CD4-positive, alpha-beta T cell (primary cell): ENCODE measurements at regions not wholly inside any gene's neighbourhood (a gene's known extent, or its start where the extent isn't known, plus 50 kb on each side); places are given as distances from the start of the nearest gene placed in this dataset.

Experiments
- ATAC-seq: fragments of 200-7000 bp; cut with Tn5 transposase; one replicate; pipeline ENCODE4 v1.10.0; 2022; ENCODE audit warnings: mild to moderate bottlenecking; ENCODE audit not compliant: poor library complexity
- CTCF ChIA-PET: fragments of 350-600 bp; sonication (Branson Sonifier 250); formaldehyde crosslinking; loops from one replicate; lab custom pipeline; 2021; ENCODE audit warnings: antibody characterized with exemption, inconsistent platforms; lab: Charles Lee
- POLR2A ChIA-PET: fragments of 350-600 bp; sonication (Branson Sonifier 250); formaldehyde crosslinking; loops from one replicate; lab custom pipeline; 2021; ENCODE audit warnings: antibody characterized with exemption, inconsistent platforms; lab: Charles Lee
- DNase-seq, 14 experiments: peaks; one replicate each; pipeline ENCODE4 v3.0.0-alpha.2; 2013 to 2020; ENCODE audit warnings: mixed read lengths in 2 of 14
- H3K27ac ChIP-seq, 2 donors: one replicate each; pipeline versions ENCODE4 v1.5.1 to v1.7.0; 2013; ENCODE audit warnings: low read length in 2 of 2, low read depth in 1 of 2, mild to moderate bottlenecking in 1 of 2
- H3K27me3 ChIP-seq, 2 experiments: 1 replicate in 1 of 2; 2 replicates in 1 of 2; pipeline versions ENCODE4 v1.6.1 to v1.7.0; 2013; ENCODE audit warnings: low read length in 2 of 2, control low read depth in 1 of 2, mild to moderate bottlenecking in 1 of 2, moderate library complexity in 1 of 2; ENCODE audit not compliant: insufficient read depth in 2 of 2, control insufficient read depth in 1 of 2
- H3K36me3 ChIP-seq: one replicate; pipeline ENCODE4 v1.6.1; 2013; ENCODE audit warnings: low read length, control low read depth; ENCODE audit not compliant: insufficient read depth
- H3K4me1 ChIP-seq: one replicate; pipeline ENCODE4 v1.6.1; 2013; ENCODE audit warnings: low read length, control low read depth; ENCODE audit not compliant: insufficient read depth
- H3K4me3 ChIP-seq: one replicate; pipeline ENCODE4 v1.5.1; 2013; ENCODE audit warnings: mild to moderate bottlenecking, low read length, moderate library complexity
- H3K9me3 ChIP-seq, 2 experiments: 1 replicate in 1 of 2; 2 replicates in 1 of 2; pipeline versions ENCODE4 v1.6.1 to v1.7.0; 2013; ENCODE audit warnings: low read length in 2 of 2, mild to moderate bottlenecking in 2 of 2, control low read depth in 1 of 2, moderate library complexity in 1 of 2; ENCODE audit not compliant: control insufficient read depth in 1 of 2, insufficient read depth in 1 of 2
- H3K27ac Mint-ChIP-seq: one replicate; pipeline ENCODE4 v1.8.0; 2020; ENCODE audit warnings: mixed read lengths
- H3K27me3 Mint-ChIP-seq: one replicate; pipeline ENCODE4 v1.8.0; 2021; ENCODE audit warnings: mixed read lengths
- H3K36me3 Mint-ChIP-seq: one replicate; pipeline ENCODE4 v1.8.0; 2021; ENCODE audit warnings: low read depth, mixed read lengths
- H3K4me1 Mint-ChIP-seq: one replicate; pipeline ENCODE4 v1.8.0; 2021; ENCODE audit warnings: low read depth, mixed read lengths
- H3K4me3 Mint-ChIP-seq: one replicate; pipeline ENCODE4 v1.8.0; 2020; ENCODE audit warnings: mild to moderate bottlenecking, mixed read lengths
- H3K9me3 Mint-ChIP-seq: one replicate; pipeline ENCODE4 v1.8.0; 2020; ENCODE audit warnings: mixed read lengths
- CTCF ChIP-seq: fragments of 200-600 bp; IDR thresholded peaks from one replicate; pipeline ENCODE4 v1.8.0; 2022; ENCODE audit warnings: antibody characterized with exemption, mild to moderate bottlenecking
- intact Hi-C, 2 experiments: fragments of 100-400 bp; cut with DNase I in 1 of 2; cut with micrococcal nuclease in 1 of 2; formaldehyde crosslinking; loops; one replicate each; pipeline versions ENCODE4 v1.15.1 to v1.9.0; 2023 to 2025; cut with DNase I, micrococcal nuclease

- Histone ChIP-seq H3K9me3 (peaks cover 0 to 4% of the 10 kb centered on the region in 2 experiments), H3K27ac (no peak overlapping the region), H3K4me1 (peaks cover 14% of the 10 kb centered on the region), H3K4me3 (no peak overlapping the region), H3K27me3 (peaks cover 5 to 13% of the 10 kb centered on the region in 2 experiments), H3K36me3 (no peaks in the 10 kb centered on the region)
- Mint-ChIP-seq H3K4me3 (no peak overlapping the region), H3K27ac (no peak overlapping the region), H3K9me3 (no peaks in the 10 kb centered on the region), H3K36me3 (peaks cover 10% of the 10 kb centered on the region), H3K4me1 (peaks cover 16% of the 10 kb centered on the region), H3K27me3 (peaks cover 22% of the 10 kb centered on the region)
- ATAC-seq = no peak
- intact Hi-C loops = no loop called here
- ChIA-PET POLR2A (no interaction called here), CTCF (no interaction called here)
- DNase-seq = no peak
- no peak for TF ChIP-seq CTCF
Measured at GRCh38 chr22:26906464-26906863, 249.1 kb downstream of the MIAT start.

GRCh38 chr22:26907366-26907765 lies 250.0 kb downstream of the MIAT start:
- H3K4me3 Mint-ChIP-seq = no peak overlapping the region
- TF ChIP-seq CTCF = no peak
- H3K4me1 Mint-ChIP-seq = peaks cover 16% of the 10 kb centered on the region
- Histone ChIP-seq H3K4me3 (no peak overlapping the region), H3K4me1 (peaks cover 6% of the 10 kb centered on the region), H3K36me3 (no peaks in the 10 kb centered on the region), H3K27ac (no peak overlapping the region), H3K9me3 (peaks cover 0 to 4% of the 10 kb centered on the region in 2 experiments), H3K27me3 (peaks cover 5 to 9% of the 10 kb centered on the region in 2 experiments)
- peaks cover 10% of the 10 kb centered on the region for H3K36me3 Mint-ChIP-seq
- ATAC-seq (no peak), DNase-seq (no peak)
- POLR2A ChIA-PET = no interaction called here
- CTCF ChIA-PET = no interaction called here
- intact Hi-C loops = no loop called here
- no peak overlapping the region for H3K27ac Mint-ChIP-seq
- peaks cover 26% of the 10 kb centered on the region for H3K27me3 Mint-ChIP-seq
- no peaks in the 10 kb centered on the region for H3K9me3 Mint-ChIP-seq

- H3K27ac Mint-ChIP-seq = no peak overlapping the region
- no peak for ATAC-seq
- intact Hi-C loops = no loop called here
Measured at GRCh38 chr22:26910845-26911244, 253.5 kb downstream of the MIAT start.

More at GRCh38 chr22:26910845-26911244, 253.5 kb downstream of the MIAT start:
- TF ChIP-seq CTCF = no peak
- H3K4me3 Mint-ChIP-seq = no peak overlapping the region
- POLR2A ChIA-PET = no interaction called here
- H3K4me1 Mint-ChIP-seq = no peaks in the 10 kb centered on the region
- peaks cover 0 to 9% of the 10 kb centered on the region in 2 experiments for H3K27me3 ChIP-seq
- H3K36me3 ChIP-seq = no peaks in the 10 kb centered on the region
- H3K27me3 Mint-ChIP-seq = peaks cover 12% of the 10 kb centered on the region
- no peaks in the 10 kb centered on the region for H3K4me1 ChIP-seq
- H3K9me3 Mint-ChIP-seq = no peaks in the 10 kb centered on the region
- CTCF ChIA-PET = no interaction called here
- peaks cover 10% of the 10 kb centered on the region for H3K36me3 Mint-ChIP-seq
- no peak for DNase-seq
- H3K4me3 ChIP-seq = no peak overlapping the region
- no peak overlapping the region for H3K27ac ChIP-seq
- H3K9me3 ChIP-seq = peaks cover 0 to 4% of the 10 kb centered on the region in 2 experiments
